GM19463 (cell line): ENCODE measurements at regions not wholly inside any gene's neighbourhood (a gene's known extent, or its start where the extent isn't known, plus 50 kb on each side); places are given as distances from the start of the nearest gene placed in this dataset.
"Not testable (repeated sequence)": the region's sequence is repeated elsewhere in the genome, so short reads cannot be mapped to it uniquely, and the experiment has no call there.

Source experiments
- ATAC-seq: cut with Tn5 transposase; IDR thresholded peaks from one replicate; pipeline ENCODE4 v1.9.1; 2021; ENCODE audit warnings: mild to moderate bottlenecking, moderate library complexity; ENCODE audit not compliant: unreplicated experiment

DNA sequence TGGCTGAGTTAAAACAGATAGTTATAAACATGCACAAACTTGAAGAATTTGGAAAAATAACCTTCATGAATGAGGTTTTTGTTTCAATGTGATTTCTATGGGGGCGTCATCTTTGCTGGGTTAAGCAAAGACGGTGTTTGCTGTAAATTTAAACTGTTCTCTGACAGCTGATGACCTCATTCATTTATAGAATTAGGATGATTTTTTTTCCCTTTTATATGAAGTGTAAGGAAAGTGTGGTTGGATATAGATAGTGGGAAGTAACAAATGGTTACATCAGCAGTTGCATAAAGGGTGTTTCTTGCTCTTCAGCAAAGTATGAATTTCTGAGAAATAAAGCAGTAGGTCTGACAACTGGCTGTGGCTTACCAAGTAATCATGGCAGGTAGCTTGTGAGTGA lies 137.2 kb upstream of the CENPW start:
- ATAC-seq, result no peak

DNA sequence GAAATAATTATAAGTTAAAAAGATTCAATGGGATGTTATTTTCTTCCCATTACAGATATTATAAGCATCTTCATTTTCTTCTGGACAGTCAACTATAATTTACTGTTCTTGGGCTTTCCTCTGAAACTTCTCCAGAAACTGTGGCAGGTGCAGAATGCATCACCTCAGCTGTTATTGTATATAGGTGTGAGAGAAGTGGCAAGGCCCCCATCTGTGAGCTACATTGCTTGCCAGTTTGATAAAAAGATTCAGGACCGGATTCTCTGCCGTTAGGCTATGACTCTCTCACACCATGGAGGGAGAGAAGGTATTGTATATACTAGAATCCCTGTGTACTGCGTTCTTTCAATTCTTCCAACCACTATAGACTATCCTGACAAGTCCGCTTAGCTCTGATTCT lies 135.8 kb upstream of the CENPW start:
- ATAC-seq, result no peak

DNA sequence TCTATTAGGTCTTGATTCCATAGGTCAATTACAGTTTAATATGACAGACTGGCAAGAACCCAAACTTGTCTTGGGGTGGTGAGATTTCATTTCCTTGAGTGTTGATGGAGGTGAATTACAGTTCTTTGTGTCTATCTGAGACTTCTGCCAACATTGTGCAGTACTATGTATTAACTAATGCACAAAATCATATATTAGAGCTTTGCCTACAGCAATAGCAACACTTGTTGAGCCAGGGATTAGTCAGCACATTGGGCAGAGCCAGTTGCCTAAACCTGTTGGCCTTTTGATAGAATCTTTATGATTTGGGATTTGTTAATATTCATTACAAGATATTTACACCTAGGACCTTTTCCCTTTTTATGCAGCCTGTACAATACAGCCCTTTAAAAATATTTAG lies 135.3 kb upstream of the CENPW start:
- no peak for ATAC-seq

DNA sequence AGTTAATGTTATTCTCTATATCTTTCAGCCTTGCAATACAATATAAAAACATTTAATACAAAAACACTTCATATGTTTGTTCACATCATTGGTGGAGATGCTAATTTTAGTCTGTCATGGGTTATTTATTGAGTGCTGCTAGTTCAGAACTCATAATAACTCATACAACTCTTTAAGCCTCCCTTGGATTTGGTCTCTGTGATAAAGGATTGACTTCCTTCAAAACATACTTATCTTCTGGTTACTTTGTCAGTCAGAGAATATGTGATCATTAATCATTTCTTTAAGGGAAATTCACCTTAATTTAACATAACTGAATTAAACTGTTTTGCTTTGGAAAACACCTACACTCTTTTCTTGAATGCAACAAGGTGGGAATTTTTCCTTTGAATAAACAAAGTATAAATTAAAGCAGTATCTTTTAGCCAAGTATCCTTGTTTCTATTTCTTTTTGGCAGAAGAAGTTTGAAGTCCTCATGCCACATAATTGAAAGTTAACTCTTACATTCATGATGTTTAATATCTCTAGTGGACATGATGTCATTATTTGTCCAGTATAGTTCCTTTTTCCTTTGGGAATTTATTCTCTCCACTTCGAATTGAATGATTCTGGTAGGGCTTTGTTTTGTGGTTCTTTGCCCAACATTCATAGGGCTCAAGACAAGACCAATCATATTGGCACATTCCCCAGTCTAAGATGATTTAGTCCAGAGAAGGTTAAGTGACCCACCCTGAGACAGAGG lies 133.2 kb upstream of the CENPW start:
- ATAC-seq, result no peak

DNA sequence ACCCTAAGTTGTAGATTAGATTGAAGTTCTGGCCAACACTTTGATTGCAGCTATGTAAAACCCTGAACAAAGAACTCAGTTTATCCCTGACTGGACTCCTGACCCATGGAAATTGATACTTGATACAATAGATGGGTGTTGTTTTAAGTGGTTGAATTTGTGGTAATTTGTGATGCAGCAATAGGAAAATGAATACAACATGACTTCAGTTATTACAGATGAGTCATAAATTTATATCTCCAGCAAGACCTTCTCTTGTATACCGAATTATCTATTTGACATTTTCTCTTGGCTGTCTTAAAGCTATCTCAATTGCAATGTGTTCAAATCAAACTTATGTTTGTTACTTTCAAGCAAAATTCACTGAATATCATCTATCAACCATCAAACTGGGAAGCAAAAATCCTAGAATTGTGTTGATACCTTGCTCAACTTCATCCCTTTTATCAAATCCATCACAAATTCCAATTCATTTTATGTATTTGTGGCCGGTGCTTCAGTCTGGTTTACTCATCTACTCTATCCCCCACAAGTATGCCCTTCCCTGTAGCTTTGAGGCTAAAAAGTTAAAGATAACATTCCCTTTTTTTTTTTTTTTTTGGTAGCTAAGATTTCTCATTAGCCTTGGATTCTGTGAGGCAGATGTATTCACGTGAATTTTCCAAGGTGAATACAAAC lies 129.4 kb upstream of the CENPW start:
- no peak for ATAC-seq

DNA sequence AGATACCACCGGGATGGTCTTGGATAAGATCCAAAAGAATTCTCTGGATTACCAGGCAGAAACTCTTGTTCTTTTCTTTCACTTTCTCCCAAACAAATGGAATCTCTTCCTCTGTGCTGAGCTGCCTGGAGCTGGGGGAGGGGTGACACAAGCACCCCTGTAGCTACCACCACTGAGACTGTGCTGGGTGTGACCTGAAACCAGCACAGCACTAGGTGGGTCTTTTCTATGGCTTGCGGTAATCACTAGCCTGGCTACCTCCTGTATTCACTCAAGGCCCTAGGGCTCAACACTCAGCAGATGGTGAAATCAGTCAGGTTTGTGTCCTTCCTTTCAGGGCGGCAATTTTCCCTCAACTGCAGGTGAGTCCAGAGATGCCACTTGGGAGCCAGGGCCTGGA lies 122.4 kb upstream of the CENPW start:
- no peak for ATAC-seq

DNA sequence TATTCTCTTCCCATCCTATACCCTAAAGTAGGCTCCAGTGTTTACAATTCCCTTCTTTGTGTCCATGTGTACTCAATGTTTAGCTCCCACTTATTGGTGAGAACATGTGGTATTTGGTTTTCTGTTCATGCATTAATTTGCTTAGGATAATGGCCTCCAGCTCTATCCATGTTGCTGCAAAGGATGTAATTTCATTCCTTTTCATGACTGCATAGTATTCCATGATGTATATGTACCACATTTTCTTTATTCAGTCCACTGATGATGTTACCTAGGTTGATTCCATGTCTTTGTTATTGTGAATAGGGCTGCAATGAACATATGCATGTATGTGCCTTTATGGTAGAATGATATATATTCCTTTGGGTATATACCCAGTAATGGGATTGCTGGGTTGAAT lies 119.0 kb upstream of the CENPW start:
- ATAC-seq, result not testable (repeated sequence)

DNA sequence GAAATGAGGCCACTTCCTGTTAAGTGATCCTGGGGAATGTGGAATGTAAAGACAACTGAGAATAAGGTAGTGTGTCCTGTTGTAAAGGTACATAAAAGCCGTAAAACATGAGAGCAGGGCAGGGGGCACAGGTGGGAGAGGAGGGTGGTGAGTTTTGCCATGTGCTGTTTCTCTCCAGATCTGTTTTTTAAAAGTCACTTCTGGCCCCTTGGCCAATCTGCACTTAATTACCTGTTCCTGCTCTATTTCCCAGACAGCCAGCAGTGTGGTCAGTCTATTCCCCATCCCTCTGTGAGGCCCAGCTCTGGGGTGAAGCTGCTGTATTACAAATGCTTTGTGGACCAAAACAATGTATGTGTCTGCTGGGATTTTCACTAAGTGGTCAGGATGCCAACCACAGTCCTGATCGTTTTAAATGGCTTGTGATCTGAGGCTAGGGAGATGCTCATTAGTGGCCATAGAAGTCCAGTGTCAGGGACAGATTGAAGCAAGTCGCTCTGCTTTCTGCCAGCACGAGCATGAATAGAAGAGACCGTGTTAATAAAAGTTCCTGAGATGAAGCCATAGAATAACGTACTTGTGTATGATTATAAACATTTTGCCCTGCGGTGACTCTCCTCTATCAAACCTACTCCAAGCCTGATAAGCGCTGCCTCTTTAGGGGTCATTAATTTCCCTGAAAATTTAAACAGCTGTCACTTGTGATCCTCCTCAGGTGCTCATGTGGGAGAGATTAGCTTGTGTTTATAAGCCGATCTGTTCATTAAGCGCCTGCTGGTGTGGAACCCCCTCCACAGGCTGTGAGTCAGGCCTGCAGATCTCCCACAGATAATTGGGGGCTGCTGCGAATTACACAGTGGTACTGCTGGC lies 111.8 kb upstream of the CENPW start:
- ATAC-seq, result no peak

DNA sequence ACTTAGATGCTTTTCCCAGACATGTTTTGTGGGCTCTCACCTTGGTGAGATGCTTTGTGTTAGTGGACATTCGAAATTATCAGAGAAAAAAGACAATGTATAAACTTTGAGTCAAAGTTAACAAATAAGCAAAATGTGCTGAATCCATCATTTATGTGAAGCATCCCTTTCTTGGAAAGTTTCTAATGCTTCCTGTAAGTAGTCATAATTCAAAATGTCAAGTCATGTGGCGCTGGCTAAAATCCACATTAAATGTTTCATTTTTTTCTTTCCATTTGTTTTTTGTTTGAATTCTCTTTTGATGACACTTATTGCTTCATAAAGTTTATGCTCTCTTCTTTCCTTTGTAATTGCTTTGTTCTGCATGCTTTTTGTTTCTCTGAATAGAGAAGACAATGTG lies 107.2 kb upstream of the CENPW start:
- ATAC-seq, result no peak

DNA sequence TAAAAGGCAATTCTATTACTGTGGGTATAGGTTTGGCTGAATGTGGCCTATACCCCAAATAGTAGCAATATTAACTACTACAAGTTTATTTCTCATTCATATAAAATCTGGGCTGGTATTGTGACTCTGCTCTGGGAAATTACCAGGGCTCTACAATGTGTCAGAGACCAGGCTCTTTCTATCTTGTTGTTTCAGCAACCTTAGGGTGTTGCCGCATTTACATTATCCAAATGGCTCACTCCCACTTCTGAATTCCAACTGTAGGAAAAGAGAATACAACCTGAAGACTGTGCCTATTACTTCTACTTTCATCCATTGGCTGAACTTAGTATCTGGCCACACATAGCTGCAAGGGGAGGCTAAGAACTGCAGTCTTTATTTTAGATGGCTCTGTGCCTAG lies 106.7 kb upstream of the CENPW start:
- ATAC-seq, result no peak

DNA sequence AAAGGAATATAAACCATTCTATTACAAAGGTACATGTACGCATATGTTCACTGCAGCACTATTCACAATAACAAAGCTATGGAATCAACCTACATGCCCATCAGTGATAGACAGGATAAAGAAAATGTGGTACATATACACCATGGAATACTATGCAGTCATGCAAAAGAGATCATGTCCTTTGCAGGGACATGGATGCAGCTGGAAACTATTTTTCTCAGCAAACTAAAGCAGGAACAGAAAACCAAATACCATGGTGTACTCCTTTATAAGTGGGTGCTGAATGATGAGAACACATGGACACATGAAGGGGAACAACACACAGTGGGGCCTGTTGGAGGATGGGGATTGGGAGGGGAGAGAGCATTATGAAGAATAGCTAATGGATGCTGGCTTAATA lies 104.6 kb upstream of the CENPW start:
- ATAC-seq, result no peak

DNA sequence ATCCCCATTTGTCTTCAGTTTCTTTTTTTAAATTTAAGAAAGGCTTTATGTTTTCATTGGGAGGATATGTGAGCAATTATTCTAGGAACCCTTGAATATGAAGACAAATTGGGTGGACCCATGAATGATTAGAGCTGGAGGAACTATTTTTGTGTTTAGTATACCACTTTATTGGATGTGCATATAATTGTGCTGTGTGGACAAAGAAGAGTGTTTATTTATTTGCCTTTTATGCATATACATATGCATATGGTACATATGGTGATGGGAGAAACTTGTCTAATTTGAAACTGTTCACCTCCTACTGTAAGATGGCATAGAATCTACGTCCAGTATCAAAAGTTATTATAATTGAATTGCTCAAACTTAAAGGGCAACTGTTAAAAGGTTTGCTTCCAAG lies 94.8 kb upstream of the CENPW start:
- ATAC-seq, result no peak

DNA sequence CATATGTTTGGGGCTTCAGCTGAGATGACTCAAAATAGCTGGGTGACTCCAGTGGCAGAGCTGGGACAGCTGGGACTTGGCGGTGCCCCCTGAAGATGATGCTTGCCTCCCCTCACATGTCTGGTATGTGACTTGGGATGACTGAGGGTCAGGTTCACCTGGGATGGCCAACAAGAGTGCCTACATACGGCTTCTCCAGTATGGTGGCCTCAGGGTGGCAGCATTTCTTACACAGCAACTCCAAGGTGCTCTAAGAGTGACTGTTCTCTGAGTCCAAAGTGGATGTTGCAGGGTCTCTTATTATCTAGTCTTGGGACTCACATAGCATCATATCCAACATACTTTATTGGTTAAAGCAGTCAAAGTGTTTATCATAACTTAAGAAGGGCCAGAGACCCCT lies 87.8 kb upstream of the CENPW start:
- peak; percentile 48 for ATAC-seq

DNA sequence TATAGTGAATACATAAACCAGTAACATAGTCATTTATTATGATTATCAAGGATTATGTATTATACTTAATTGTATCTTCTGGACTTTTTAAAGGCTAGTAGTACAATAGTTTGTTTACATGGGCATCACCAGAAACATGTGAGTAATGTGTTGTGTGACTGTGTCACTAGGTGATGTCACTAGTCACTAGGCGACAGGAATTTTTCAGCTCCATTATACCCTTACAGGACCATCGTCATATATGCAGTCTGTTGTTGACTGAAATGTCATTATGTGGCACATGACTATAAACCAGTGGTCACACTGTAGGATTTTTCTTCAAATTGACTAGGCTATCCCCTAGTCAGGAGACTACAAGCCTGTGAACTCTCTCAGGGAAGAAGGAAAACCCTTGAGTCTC lies 86.5 kb upstream of the CENPW start:
- ATAC-seq, result no peak

DNA sequence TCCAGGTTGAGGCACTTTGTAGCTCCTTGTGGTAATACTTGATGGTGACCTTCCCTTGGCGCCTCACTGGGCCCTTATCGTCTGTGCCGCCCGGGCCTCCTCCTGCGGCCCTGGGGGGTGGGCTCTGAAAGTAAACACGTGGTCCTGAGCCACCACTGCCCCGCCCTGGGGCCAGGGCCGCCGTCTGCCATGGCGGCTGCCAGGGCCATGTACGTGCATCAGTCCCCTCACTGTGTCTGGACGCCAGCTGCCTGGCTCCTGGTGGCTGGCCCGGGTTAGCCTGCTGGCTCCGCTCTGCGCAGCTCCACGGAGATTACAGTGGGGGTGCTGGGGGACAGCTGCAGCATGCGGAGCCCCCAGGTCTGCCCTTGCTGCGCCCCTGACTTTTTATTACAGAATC lies 81.8 kb upstream of the CENPW start:
- no peak for ATAC-seq

DNA sequence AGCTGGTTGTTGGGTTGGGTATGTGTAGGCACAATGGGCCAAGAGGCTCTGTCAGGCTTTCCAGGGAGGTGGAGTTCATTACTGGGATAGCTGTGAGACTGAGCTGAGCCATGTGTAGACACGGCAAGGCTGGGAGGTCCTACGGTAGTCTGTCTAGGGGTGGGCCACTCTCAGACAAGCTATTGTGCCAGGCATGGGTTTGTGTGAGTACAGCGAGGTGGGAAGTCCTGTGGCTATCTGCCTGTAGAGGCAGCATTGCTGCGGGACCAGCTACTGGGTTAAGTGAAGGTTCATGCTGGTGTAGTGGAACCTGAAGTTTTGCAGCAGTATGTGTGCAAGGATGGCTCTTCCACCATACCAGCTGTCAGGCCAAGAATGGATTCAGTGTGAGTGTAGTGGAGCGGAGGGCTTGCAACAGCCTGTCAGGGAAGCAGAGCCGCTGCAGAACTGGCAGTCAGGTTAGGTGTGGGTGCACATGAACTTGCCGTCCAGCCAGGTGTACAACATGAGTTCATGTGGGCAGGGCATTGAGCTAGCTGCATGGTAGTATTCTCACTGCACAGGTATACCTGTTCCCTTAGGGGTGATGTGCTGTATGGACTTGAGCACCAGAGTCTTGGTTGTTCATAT lies 78.0 kb upstream of the CENPW start:
- no peak for ATAC-seq

DNA sequence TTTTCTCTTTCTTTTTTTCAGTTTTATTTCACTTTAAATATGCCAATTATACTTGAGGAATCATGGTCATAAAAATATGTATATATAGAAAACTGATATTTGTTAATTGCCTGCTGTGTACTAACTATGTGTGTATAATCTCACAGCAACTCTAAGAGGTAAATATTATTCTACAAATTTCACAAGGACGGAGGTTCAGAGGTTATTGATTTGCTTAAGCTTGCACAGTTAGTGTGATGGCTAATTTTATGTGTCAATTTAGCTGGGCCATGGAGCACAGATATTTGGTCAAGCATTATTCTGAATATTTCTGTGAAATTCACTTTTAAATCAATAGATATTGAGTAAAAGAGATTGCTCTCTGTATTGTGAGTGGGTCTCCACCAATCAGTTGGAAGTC lies 75.7 kb upstream of the CENPW start:
- ATAC-seq, result no peak

DNA sequence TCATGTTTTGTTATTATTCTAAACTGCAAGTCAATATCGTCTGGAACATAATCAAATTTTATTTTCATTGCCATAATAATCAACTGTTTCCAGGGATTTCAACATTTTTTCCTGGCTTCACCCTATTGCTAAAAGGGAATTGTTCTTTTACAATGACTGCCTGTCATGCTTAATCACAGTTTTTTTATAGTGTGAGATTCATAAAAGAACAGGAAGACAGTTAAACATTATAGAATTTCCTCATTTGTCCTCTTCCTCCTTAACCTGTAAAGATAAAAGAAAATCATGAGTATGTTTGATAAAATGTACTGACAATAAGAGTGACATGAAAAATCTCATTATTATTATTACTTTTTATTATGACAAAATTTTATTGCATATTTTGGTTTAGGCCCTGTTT lies 73.3 kb upstream of the CENPW start:
- ATAC-seq, result no peak

DNA sequence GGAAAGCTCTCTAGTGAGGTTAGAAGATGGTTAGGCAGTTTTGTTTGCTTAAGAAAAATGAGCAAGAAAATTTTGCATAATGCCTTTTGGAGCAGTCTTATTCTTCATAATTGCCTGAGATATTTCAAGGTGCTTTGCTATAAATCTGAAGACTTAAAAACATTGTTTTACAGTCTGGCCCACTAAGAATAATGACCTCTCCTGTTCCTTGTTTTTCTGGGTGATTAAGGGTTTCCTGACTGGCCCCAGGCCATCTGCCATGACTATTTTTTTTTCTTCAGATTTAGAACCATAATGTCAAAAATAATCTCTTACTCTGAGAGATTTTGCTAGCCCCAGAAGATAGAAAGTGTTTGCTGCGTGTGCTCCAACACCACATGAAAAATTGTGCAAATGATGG lies 72.3 kb upstream of the CENPW start:
- ATAC-seq, result peak; percentile 25

DNA sequence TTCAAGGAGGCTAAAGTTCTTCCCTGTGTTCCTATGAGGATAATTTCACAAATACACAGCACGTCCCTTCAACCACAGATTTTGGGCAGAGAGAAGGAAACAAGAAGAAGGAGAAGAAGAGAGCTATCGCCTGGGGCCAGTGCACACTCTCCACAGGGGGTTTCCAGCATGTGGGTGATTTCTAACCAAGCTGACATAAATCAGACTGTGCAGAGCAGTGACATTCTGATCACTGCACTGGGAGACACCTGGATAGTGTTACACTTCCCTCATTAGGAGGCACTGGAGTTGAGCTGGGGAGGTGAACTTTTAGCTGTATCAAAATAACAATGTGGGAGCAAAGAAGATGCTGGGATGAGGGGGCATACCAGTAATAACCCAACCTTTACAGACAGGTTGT lies 71.8 kb upstream of the CENPW start:
- ATAC-seq, result peak; percentile 99

DNA sequence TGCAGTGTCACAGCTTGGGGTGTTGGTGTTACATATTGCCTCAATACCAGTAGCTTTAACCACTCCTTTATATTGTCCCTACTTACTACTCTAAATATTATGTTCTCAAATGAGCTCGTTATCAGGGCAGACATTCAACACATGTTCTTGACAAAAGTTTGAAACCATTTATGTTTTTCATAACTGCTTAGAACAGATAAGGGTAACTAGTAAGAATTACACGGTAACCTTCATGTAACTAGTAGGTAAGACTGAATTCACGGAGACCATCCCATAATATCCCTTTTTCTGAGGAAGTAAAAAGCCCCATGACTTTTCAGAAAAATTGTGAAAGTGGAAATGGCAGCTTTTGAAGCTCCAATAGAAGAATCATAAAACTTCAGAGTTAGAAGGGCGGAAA lies 59.6 kb upstream of the CENPW start:
- no peak for ATAC-seq
